Gastroesophageal sphincter (tissue), 4 donors: ENCODE measurements at regions not wholly inside any gene's neighbourhood (a gene's known extent, or its start where the extent isn't known, plus 50 kb on each side); places are given as distances from the start of the nearest gene placed in this dataset.

Experiments used
- ATAC-seq: fragments of 150-250 bp; one replicate; pipeline ENCODE4 v1.9.1; 2016; ENCODE audit warnings: mild to moderate bottlenecking, moderate library complexity
- H3K27ac ChIP-seq, 4 donors: fragments of 200-600 bp; sonication (generic) in 3 of 4; 1 replicate in 3 of 4; 2 replicates in 1 of 4; pipeline ENCODE4 v1.5.1; 2016 to 2019
- H3K27me3 ChIP-seq: fragments of 200-600 bp; sonication (generic); one replicate; pipeline ENCODE4 v1.5.1; 2019
- H3K36me3 ChIP-seq, 2 donors: fragments of 200-600 bp; sonication (generic); one replicate each; pipeline ENCODE4 v1.5.1; 2019; ENCODE audit warnings: control low read depth in 1 of 2
- H3K4me1 ChIP-seq, 3 donors: fragments of 200-600 bp; sonication (generic); 1 replicate in 2 of 3; 2 replicates in 1 of 3; pipeline ENCODE4 v1.5.1; 2016 to 2019; ENCODE audit warnings: control low read depth in 2 of 3
- H3K4me3 ChIP-seq, 2 donors: fragments of 200-600 bp; sonication (generic); one replicate each; pipeline ENCODE4 v1.5.1; 2019; ENCODE audit warnings: mild to moderate bottlenecking in 1 of 2, moderate library complexity in 1 of 2
- H3K9me3 ChIP-seq, 3 donors: fragments of 200-600 bp; sonication (generic); one replicate each; pipeline ENCODE4 v1.5.1; 2017 to 2019; ENCODE audit warnings: control low read depth in 2 of 3
- EP300 ChIP-seq: sonication (generic); formaldehyde crosslinking; IDR thresholded peaks from one replicate; pipeline ENCODE4 v1.6.1; 2017; ENCODE audit warnings: antibody characterized with exemption, mild to moderate bottlenecking
- POLR2A ChIP-seq, 2 donors: fragments of 450-650 bp; IDR thresholded peaks; one replicate each; pipeline ENCODE4 v1.6.1; 2017; ENCODE audit warnings: antibody characterized with exemption in 2 of 2, mild to moderate bottlenecking in 2 of 2, moderate library complexity in 1 of 2
- POLR2AphosphoS5 ChIP-seq: sonication (generic); formaldehyde crosslinking; IDR thresholded peaks from one replicate; pipeline ENCODE4 v1.6.1; 2017; ENCODE audit warnings: antibody characterized with exemption
- WGBS, 2 donors: methylation state at CpG; one replicate each; pipeline ENCODE4 v1.1.5; 2018; ENCODE audit warnings: low coverage in 1 of 2; 5-methylcytosine and 5-hydroxymethylcytosine counted together
- TF ChIP-seq, protein P1 (sequence below), 4 experiments: fragments of 200-600 bp in 2 of 4; fragments of 450-650 bp in 2 of 4; sonication (generic) in 1 of 4; IDR thresholded peaks; one replicate each; pipeline ENCODE4 v1.5.1; 2017 to 2019; ENCODE audit warnings: antibody characterized with exemption in 4 of 4, mild to moderate bottlenecking in 2 of 4, moderate library complexity in 2 of 4

DNA sequence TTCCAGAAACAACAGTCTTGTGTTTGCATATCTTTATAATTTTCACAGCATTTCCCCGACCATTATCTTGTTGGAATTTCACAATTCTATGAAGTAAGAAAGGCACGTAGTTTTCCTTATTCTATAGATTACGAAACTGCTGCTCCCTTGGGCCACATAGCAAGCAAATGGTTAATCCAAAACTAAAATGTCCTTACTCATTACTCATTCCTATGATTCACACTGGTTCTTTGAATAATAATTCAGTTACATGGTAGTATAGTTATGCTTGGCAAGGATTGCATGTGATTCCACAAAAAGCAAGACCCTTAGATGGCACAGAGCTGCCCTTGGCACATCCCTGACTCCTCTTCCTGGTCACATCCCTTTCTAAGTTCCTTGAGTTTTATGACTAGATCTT, 51.2 kb downstream of the OR13H1 start:
- H3K9me3 ChIP-seq: no peaks in the 10 kb centered on the region
- H3K36me3 ChIP-seq: no peaks in the 10 kb centered on the region
- ATAC-seq: no peak
- no peak overlapping the region for H3K4me3 ChIP-seq
- no peaks in the 10 kb centered on the region for H3K4me1 ChIP-seq
- no peaks in the 10 kb centered on the region for H3K27me3 ChIP-seq
- H3K27ac ChIP-seq: no peak overlapping the region
- 79 to 90% methylated on average over 2 to 3 of the region's 3 CpGs for WGBS, 2 donors
- no peak for TF ChIP-seq POLR2A (IDR thresholded peaks at IDR 0.05)
- no peak for TF ChIP-seq EP300
- TF ChIP-seq, protein P1, sequence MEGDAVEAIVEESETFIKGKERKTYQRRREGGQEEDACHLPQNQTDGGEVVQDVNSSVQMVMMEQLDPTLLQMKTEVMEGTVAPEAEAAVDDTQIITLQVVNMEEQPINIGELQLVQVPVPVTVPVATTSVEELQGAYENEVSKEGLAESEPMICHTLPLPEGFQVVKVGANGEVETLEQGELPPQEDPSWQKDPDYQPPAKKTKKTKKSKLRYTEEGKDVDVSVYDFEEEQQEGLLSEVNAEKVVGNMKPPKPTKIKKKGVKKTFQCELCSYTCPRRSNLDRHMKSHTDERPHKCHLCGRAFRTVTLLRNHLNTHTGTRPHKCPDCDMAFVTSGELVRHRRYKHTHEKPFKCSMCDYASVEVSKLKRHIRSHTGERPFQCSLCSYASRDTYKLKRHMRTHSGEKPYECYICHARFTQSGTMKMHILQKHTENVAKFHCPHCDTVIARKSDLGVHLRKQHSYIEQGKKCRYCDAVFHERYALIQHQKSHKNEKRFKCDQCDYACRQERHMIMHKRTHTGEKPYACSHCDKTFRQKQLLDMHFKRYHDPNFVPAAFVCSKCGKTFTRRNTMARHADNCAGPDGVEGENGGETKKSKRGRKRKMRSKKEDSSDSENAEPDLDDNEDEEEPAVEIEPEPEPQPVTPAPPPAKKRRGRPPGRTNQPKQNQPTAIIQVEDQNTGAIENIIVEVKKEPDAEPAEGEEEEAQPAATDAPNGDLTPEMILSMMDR (IDR thresholded peaks at IDR 0.05): no peak
- TF ChIP-seq POLR2AphosphoS5: no peak

DNA sequence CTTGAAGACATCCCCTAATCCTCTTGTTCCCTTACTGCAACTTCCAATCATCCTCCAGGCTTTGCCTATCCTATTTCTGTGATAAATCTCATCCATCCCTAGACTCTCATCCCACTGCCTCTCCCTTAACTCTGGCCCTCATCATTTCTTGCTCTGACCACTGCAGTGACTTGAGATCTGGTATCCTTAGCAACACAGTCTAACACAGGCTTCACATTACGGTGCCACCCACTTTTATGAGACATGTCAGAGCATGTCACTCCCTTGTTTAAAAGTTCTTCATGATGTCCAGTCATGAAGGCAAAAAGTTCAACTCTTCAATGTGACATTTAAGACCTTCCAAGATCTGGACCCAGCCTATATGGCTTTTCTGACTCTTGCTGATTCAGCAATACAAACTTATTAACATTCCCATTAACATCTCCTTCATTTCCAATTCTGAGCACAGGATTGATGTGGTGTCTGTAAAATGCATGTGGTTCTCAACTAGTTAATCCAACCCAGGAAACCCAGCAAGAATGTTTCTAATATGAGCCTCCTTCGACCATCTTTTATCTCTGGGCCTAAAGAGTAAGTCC, 64.0 kb downstream of the OR13H1 start:
- Histone ChIP-seq H3K27me3 (no peaks in the 10 kb centered on the region), H3K36me3 (no peaks in the 10 kb centered on the region), H3K9me3 (no peaks in the 10 kb centered on the region), H3K4me1 (no peaks in the 10 kb centered on the region), H3K27ac (no peak overlapping the region), H3K4me3 (no peak overlapping the region)
- no peak for ATAC-seq
- 76% methylated on average over 2 of the region's 2 CpGs; no CpG with 5 or more reads in 1 of the 2 donors for WGBS, 2 donors
- TF ChIP-seq POLR2A (IDR thresholded peaks at IDR 0.05): no peak
- TF ChIP-seq POLR2AphosphoS5: no peak
- TF ChIP-seq, protein P1 (IDR thresholded peaks at IDR 0.05): no peak
- TF ChIP-seq EP300: no peak

DNA sequence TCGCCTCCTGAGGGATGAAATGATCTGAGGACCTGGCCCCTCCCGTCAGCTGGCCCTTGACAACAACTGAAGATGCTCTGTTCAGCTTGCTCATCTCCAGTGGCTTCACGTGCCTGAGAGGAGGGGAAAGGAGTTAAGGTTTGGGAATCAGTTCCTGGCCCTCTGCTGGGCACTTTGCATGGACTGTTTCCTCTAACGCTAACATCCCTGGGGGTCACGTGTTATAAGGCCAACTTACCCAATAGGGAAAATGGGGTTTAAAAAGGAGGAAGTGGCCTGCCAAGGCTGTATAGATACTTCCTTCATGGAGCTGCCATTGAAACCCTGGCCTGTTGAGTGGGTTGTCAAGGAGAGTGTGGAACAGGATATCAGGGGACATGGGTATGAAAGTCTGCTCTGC, 65.6 kb downstream of the OR13H1 start:
- Histone ChIP-seq H3K36me3 (no peaks in the 10 kb centered on the region), H3K27ac (no peak overlapping the region), H3K9me3 (no peaks in the 10 kb centered on the region), H3K4me1 (no peaks in the 10 kb centered on the region), H3K4me3 (no peak overlapping the region), H3K27me3 (no peaks in the 10 kb centered on the region)
- 57% methylated on average over 1 of the region's 5 CpGs; no CpG with 5 or more reads in 1 of the 2 donors for WGBS, 2 donors
- TF ChIP-seq POLR2A (IDR thresholded peaks at IDR 0.05) (no peak), EP300 (no peak), POLR2AphosphoS5 (no peak)
- ATAC-seq: no peak

DNA sequence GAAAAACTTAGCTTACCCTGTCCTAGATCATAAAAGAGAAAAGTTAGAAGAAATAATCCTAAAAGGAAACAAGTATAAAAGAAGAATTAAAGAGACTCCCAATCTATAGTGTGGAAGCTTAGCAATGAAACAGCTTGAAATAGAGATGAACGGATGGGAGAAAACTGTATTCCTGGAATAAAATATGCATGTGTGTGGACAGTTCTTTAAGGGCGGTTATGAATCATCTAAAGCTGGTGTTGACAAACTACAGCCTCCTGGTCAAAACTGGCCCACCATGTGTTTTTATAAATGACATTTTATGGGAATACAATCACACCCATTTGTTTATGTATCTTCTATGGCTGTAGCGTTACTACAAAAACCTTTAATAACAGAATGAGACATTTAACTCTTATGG, 69.4 kb downstream of the OR13H1 start:
- ATAC-seq: no peak
- H3K27me3 ChIP-seq: no peaks in the 10 kb centered on the region
- no peak overlapping the region for H3K4me3 ChIP-seq
- no peak overlapping the region for H3K27ac ChIP-seq
- TF ChIP-seq POLR2AphosphoS5 (no peak), EP300 (no peak), POLR2A (IDR thresholded peaks at IDR 0.05) (no peak)
- TF ChIP-seq, protein P1 (IDR thresholded peaks at IDR 0.05): no peak
- WGBS, 2 donors: 55 to 82% methylated on average over 2 to 3 of the region's 3 CpGs
- no peaks in the 10 kb centered on the region for H3K9me3 ChIP-seq
- no peaks in the 10 kb centered on the region for H3K36me3 ChIP-seq
- no peaks in the 10 kb centered on the region for H3K4me1 ChIP-seq

DNA sequence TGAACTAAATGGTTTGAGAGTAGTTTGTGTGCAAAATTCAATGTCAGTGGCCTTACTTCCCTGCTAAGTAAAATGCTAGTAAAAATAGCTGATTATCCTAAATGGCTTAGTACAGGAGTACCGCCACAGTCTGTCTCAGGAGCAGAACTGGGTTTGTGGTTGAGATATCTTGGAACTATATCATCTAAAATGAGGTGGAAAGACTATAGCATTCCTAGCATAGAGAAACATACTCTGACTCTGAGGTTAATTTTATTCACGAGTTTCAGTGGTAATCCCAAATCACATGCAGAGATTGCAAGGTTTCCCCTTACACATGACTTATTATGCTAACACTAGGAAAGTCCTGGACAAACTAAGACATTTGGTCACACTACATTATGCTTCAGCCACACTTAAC, 70.4 kb downstream of the OR13H1 start:
- H3K27me3 ChIP-seq: no peaks in the 10 kb centered on the region
- TF ChIP-seq, protein P1 (IDR thresholded peaks at IDR 0.05): no peak
- no peak for TF ChIP-seq POLR2A (IDR thresholded peaks at IDR 0.05)
- no peak for TF ChIP-seq POLR2AphosphoS5
- TF ChIP-seq EP300: no peak
- ATAC-seq: no peak
- no peaks in the 10 kb centered on the region for H3K36me3 ChIP-seq
- no peaks in the 10 kb centered on the region for H3K9me3 ChIP-seq
- no peak overlapping the region for H3K27ac ChIP-seq
- H3K4me3 ChIP-seq: no peak overlapping the region
- no peaks in the 10 kb centered on the region for H3K4me1 ChIP-seq
- WGBS, 2 donors: 60 to 62% methylated on average over 2 of the region's 2 CpGs
